CD4-positive, alpha-beta T cell treated with Interleukin-6 for 4 hours (primary cell): ENCODE measurements at regions not wholly inside any gene's neighbourhood (a gene's known extent, or its start where the extent isn't known, plus 50 kb on each side); places are given as distances from the start of the nearest gene placed in this dataset.

Source experiments
- DNase-seq: peaks from one replicate; pipeline ENCODE4 v3.0.0-alpha.2; 2020; ENCODE audit warnings: mixed read lengths

DNA sequence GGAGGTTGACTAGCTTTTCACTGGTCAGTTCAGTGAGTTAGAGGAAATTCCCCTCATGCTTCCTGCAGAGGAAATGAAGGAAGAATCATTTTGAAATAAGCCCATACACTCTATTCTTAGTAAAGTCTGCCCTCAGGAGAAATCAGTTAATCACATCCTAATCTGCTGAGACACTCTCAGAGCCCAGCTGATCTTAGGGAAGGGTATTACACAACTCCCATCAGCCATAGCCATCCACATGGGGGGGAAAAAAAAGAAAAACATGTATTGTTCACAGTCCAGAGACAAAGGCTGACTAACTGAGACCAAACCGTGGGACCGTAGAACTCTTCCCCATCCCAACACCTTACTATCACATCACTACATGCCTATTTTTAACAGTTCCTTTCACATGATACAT is 722.3 kb downstream of the CDH8 start:
- no peak for DNase-seq

DNA sequence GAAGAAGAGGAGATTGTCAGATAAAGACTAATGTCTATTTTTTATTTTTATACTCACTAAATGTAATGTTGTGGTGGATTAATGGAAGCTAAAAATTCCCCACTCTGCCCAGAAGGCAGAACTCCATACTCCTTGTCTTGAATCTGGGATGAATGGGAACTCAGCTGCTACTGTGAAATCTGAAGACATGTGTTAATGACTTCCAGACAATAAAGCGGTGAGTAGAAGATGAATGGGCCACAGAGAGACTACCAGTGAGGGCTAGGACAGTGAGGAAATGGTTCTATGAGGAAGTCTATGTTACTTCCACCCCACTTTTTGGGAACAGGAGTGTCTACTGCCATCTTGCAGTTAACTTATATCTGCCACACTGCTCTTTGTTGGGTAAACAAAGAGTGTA is 726.9 kb downstream of the CDH8 start:
- DNase-seq: no peak

- DNase-seq: no peak
Observed at GRCh38 chr16:61306204-61306603, 730.0 kb downstream of the CDH8 start.

GRCh38 chr16:61296814-61297213 is 739.4 kb downstream of the CDH8 start:
- DNase-seq: no peak

- DNase-seq: no peak
Observed at GRCh38 chr16:61296305-61296704, 739.9 kb downstream of the CDH8 start.

- DNase-seq: no peak
Observed at GRCh38 chr16:61295311-61295710, 740.9 kb downstream of the CDH8 start.

DNA sequence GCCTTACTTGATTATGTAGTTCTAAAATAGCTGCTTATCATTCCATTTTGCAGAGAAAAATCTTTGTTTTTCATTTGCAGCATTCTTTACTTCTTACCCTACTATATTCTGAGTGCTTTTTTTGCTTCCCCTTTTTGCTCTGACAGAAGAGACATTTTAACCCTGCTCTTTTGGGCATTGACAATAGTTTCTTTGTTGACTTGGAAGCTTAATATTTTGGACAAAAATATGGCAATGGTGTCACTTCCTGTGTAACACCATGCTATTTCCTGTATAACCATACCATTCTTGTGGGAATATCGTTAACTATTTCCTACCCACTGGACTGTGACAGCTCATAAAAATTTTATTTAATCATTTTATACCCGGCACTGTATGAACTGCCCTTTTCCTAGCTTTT is 747.1 kb downstream of the CDH8 start:
- no peak for DNase-seq

DNA sequence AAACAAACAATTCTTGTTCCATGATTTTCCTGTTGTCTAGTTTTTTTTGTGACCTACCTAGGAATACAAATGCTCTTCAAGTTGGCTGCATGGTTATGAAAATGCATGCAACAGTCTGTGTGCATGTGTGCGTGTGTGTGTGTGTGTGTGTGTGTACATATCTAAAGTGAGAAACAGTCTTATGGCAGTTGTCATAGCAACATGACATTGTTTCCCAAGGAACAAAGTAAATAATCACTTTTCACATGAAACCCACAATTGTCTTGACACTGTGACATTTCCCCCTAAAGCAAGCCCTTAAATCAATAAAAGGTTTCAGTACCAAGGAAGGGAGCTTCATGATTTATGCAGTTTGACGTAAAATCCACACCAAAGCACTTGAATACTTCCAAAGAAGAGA is 758.4 kb downstream of the CDH8 start:
- DNase-seq: no peak

DNA sequence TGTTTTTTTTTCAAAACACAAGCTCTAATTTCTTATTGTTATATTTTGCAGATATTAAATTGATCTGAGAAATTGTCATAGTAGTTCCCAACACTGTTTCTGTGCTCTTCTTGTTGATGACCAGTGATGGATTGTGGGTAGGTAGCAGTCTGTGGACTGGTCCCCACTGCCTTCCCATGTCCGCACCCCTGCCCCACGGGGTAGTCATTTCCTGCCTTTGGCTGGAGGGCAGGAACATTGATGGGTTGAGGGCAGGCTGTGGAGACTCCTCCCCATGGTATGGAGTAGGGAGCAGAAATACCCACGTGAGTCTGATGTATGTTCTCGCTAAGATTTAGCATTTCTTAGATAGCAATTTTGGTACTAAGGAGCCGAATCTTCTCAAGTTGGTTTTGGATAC is 762.0 kb downstream of the CDH8 start:
- no peak for DNase-seq

DNA sequence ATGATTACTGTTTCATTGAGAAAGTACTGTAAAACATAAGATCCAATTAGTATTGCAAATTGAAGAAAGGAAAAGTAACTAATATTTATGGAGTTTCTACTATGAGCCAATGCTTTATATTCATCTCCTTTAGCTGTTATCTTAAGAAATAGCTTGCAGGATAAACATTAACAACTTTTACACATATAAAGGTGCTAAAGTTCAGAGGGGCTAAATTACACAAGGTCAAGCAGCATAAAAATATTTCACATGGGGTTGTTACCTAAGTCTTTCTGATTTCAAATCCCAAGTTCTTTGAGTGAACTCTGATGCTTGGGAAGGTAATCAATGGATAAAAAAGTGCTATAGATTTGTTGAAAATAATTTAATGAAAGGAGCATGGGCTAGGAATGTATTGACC is 765.5 kb downstream of the CDH8 start:
- DNase-seq: no peak

DNA sequence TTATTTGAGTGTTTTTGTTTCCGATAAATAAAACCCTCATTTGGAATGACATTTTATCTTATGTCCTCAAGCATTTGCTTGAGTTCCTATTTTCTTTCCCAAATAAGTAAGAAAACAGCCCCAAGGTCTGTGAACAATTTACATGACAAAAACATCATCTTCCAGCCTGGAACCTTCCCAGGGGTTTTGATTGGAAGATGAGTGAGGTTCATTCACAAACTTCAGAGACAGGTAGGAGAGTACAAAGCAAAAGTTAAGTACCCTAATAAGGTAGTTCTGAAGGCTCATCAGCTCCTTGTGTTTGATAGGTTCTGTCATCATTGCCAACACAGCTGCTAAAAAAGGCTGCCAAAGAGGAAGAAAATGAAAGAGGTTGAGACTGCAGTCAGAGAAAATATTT is 772.8 kb downstream of the CDH8 start:
- DNase-seq: no peak

GRCh38 chr16:61261315-61261714 is 774.9 kb downstream of the CDH8 start:
- DNase-seq: no peak

GRCh38 chr16:61246592-61246991 is 789.6 kb downstream of the CDH8 start:
- no peak for DNase-seq

DNA sequence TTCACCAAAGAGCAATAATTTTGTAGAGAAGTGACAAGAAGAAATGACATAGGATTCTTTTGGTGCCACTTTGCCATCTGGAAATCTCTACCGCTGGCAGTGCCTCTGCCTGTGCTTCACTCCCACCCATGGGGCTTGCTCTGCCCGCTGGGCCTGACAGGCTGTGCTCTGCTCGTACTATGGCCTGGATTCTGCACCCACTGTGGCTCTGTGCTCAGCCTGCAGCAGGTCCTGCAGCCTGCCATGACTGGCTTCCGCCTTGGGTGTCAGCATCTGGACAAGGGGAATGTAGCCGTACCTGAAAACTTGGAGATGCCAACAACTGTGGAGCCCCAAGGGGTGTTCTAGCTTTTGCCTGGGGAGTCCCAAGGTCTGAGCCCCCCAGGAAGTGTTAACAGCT is 792.3 kb downstream of the CDH8 start:
- no peak for DNase-seq

DNA sequence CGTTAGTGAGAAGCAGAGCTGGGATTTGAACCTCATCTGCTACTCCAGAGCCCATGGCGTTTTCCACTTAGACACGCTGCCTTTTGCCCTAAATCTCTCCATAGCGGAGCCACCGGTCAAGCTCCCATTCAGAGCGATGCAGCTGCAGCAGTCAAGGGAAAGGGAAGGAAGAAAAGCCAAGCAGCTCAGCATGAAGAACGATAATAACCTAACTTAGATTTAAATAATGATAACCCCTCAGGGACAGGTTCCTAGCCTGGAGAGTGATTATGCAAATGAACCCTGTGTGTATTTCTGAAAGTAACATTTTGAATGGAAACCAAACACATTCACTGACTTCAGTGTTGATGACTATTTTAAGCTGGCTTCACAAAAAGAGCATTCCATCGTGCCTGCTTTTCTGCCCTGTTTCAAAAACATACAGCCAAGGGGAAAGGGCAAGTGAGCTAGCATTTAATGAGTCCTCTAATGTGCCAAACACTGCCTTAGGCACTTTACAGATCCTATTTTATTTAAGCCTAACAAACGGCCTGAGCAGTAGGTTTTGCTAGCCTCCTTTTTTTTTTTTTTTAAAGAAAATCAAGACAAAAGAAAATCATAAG is 798.3 kb downstream of the CDH8 start:
- no peak for DNase-seq

- DNase-seq: no peak
Observed at GRCh38 chr16:61233713-61234112, 802.5 kb downstream of the CDH8 start.

DNA sequence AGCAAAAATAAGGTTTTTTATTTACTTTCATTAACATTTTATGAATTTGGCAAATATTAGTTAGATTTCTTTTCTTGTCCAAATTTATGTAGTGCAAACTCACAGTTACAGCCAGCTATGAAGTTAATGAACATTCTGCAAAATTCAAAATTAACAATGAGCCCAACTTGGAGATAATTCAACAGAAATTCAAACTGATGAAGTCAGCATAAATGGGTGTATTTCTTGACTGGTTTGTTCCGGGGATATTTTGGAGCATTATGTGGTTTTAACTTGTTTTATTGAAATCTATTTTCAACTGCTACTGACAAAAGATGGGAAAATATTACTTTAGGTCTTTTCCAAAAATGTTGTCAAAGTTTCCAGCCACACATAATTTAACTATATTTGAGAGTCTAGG is 807.9 kb downstream of the CDH8 start:
- DNase-seq: no peak

GRCh38 chr16:61215605-61216004 is 820.6 kb downstream of the CDH8 start:
- DNase-seq: no peak

DNA sequence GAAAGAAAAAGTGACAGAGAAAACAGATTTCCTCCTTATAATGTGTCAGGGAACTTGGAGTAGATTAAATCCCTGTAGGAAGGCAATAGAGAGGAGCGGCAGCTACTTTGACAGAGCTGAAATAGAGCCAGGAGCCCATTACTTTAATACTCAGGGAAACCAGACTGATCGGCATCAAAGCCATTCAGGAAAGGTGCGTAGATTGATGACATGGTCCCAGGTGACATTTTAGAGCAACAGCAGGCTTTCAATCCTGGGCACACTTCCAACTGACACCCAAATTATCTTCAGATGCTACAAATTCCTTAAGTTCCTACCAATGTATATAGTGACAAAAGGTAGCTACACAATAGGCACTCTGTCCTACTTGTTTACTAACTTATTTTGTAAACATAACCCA is 821.5 kb downstream of the CDH8 start:
- DNase-seq: no peak

DNA sequence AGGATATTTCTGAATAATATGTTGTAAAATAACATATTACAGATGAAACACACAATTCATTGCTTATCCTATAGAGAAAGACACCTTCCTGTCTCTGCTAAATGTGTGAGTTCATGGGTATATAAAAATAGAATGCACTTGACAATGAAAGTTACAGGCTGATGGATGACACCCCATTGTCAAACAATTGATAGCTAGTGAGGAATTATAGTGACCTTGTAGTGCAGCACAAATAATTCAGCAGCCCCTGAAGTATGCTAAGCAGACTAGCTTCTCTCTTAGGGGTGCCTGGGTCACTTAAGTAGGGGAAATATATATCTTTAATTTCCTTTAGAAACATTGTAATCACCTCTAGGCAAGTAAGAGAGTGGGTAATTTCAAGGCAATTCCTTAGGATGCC is 826.2 kb downstream of the CDH8 start:
- DNase-seq: no peak

- no peak for DNase-seq
Observed at GRCh38 chr16:61195006-61195405, 841.2 kb downstream of the CDH8 start.

DNA sequence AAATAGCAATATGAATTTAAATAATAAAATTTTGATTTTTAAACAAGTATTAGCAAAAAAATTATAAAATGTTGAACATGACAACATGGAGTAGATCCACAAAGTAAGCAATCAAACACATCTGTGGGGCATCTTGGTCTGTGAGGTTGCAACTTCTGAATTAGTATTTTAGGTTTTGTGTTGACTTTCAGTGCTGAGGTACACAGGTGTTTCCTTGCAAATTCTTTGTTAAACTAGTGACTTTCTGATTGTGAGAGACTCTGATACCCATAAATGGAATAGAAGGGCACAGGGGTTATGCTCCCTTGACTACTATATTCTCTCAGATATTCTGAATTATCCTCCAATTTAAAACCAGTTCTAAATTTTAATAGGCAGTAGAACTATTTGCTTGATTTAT is 841.7 kb downstream of the CDH8 start:
- no peak for DNase-seq

GRCh38 chr16:61182391-61182790 is 853.8 kb downstream of the CDH8 start:
- no peak for DNase-seq

DNA sequence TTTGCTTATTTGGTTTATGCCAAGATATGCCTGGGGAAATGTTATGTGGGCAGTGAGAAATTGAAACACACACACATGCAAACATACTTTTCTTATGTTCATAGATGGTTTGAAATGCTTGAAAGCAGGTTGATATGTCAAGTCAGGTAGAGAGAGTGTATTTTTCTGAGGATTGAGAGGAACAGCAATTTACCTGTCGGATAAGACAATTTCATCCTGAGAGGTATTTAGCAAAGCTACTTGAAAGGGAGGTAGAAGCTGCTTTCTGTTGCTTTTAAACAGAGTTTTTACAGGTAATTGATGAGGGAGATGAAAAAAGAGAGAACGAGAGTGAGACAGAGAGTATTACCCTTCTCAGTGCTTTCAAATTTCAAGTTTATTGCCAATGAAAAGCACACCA is 854.3 kb downstream of the CDH8 start:
- DNase-seq: no peak

DNA sequence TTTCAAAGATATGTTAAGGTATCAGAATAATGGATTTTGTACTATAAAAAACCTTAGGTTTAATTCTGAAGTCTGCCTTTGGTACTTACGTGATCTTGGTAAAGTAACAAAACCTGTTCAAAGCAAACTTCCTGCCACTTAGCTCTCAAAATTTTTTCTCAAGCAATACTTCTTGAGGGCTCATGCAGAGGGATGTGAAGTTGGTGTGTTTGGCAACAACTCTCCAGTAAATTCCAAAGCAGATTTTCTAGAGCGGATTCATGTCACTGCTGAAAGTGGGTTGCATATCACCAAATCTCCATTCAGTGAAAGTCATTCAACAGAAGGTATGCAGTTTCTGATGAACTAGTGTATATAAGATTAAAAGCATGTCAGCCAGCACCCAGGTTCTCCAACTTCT is 856.7 kb downstream of the CDH8 start:
- no peak for DNase-seq

DNA sequence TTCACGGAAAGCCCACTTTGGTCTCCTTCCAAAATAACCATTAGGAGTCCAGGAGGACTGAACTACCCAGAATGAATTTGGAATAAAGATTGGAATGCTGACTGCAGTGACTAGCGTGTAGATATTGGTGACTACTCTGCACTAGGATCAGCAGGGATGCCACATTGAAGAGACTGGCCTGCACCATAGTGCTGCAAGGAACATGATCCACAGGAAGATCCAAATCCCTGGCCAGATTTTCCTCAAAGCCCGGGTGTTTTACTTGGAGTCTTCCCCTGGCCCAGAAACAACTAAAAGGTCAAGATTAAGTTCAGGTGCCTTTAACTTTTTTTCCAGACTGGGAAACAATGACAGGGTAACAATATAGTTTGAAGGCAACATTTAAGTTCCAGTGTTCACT is 870.4 kb downstream of the CDH8 start:
- DNase-seq: no peak
